Fibroblast of the aortic adventitia (primary cell): ENCODE measurements at regions not wholly inside any gene's neighbourhood (a gene's known extent, or its start where the extent isn't known, plus 50 kb on each side); places are given as distances from the start of the nearest gene placed in this dataset.

ENCODE experiments used
- DNase-seq: peaks from one replicate; pipeline ENCODE4 v3.0.0-alpha.2; 2010; ENCODE audit warnings: low read depth
- H3K4me3 ChIP-seq: 2 replicates; pipeline ENCODE4 v1.5.1; 2011; ENCODE audit warnings: low read depth, mild to moderate bottlenecking, control low read depth, low read length, moderate library complexity
- CTCF ChIP-seq: IDR thresholded peaks from 2 replicates; pipeline ENCODE4 v1.5.1; 2011; ENCODE audit warnings: mild to moderate bottlenecking, low read length, control low read depth, inconsistent platforms; ENCODE audit not compliant: insufficient read depth

GRCh38 chr5:179472641-179473040, 77.7 kb upstream of the RUFY1 start:
- TF ChIP-seq CTCF = no peak
- H3K4me3 ChIP-seq = no peak overlapping the region
- DNase-seq = no peak

GRCh38 chr5:179472174-179472573, 78.2 kb upstream of the RUFY1 start:
- H3K4me3 ChIP-seq = no peak overlapping the region
- TF ChIP-seq CTCF = no peak
- DNase-seq = no peak

GRCh38 chr5:179470201-179470600, 80.2 kb upstream of the RUFY1 start:
- no peak for TF ChIP-seq CTCF
- DNase-seq = no peak
- H3K4me3 ChIP-seq = no peak overlapping the region

- H3K4me3 ChIP-seq = no peak overlapping the region
- no peak for DNase-seq
- TF ChIP-seq CTCF = no peak
These were observed 81.7 kb upstream of the RUFY1 start for GRCh38 chr5:179468696-179469095.

GRCh38 chr5:179467441-179467840, 82.9 kb upstream of the RUFY1 start:
- TF ChIP-seq CTCF = no peak
- DNase-seq = no peak

GRCh38 chr5:179464631-179465030, 85.7 kb upstream of the RUFY1 start:
- no peak overlapping the region for H3K4me3 ChIP-seq
- no peak for TF ChIP-seq CTCF
- DNase-seq = no peak

More at GRCh38 chr5:179467441-179467840, 82.9 kb upstream of the RUFY1 start:
- no peak overlapping the region for H3K4me3 ChIP-seq

GRCh38 chr5:179462040-179462439, 88.3 kb upstream of the RUFY1 start:
- TF ChIP-seq CTCF = no peak
- H3K4me3 ChIP-seq = no peak overlapping the region
- DNase-seq = no peak
